ENCODE measurements at regions not wholly inside any gene's neighbourhood (a gene's known extent, or its start where the extent isn't known, plus 50 kb on each side); places are given as distances from the start of the nearest gene placed in this dataset.

GRCh38 chr11:25758145-25758661 lies 573.7 kb upstream of the ANO3 start:
- Histone ChIP-seq H3K79me2 (ENCODE audit: insufficient read depth) (no peaks in the 10 kb centered on the region), H3K4me2 (no peak overlapping the region), H3K9me3 (no peaks in the 10 kb centered on the region), H3K27ac (ENCODE audit: low read depth in 2 of 2, low read length in 1 of 2) (no peak overlapping the region), H3K9ac (no peak overlapping the region), H2AFZ (ENCODE audit: low read depth) (no peak overlapping the region), H3K9me2 (no peaks in the 10 kb centered on the region), H3K4me3 (ENCODE audit: low read depth in 2 of 2, low read length in 1 of 2) (no peak overlapping the region), H3K36me3 (replicated peaks in 1 of 2; ENCODE audit: control insufficient read depth in 1 of 2, insufficient read depth in 2 of 2, low read length in 1 of 2) (no peaks in the 10 kb centered on the region), H3K27me3 (ENCODE audit: insufficient read depth) (no peaks in the 10 kb centered on the region), H4K20me1 (ENCODE audit: insufficient read depth) (no peaks in the 10 kb centered on the region), H3K4me1 (ENCODE audit: control insufficient read depth in 1 of 2, insufficient read depth in 2 of 2, low read depth in 1 of 2, low read length in 1 of 2) (no peaks in the 10 kb centered on the region), H3F3A (replicated peaks; ENCODE audit: insufficient read depth) (no peaks in the 10 kb centered on the region)
- TF ChIP-seq TEAD4 (IDR thresholded peaks at IDR 0.05; ENCODE audit: borderline replicate concordance, insufficient read depth) (no peak), CTCF (IDR thresholded peaks at IDR 0.05) (no peak), RXRA (IDR thresholded peaks at IDR 0.05; ENCODE audit: borderline replicate concordance, low read depth) (no peak), SMC3 (IDR thresholded peaks at IDR 0.05; ENCODE audit: low read depth, low read length) (no peak), NRF1 (IDR thresholded peaks at IDR 0.05; ENCODE audit: low read depth, low read length) (no peak), FOSL2 (IDR thresholded peaks at IDR 0.05; ENCODE audit: borderline replicate concordance, low read depth) (no peak), EZH2phosphoT487 (IDR thresholded peaks at IDR 0.05; ENCODE audit: borderline replicate concordance, low read depth) (no peak), ELF1 (IDR thresholded peaks at IDR 0.05) (no peak), MXI1 (IDR thresholded peaks at IDR 0.05; ENCODE audit: low read depth, low read length) (no peak), USF1 (IDR thresholded peaks at IDR 0.05; ENCODE audit: borderline replicate concordance, low read depth) (no peak), RAD21 (IDR thresholded peaks at IDR 0.05; ENCODE audit: low read length) (no peak), POLR2AphosphoS5 (IDR thresholded peaks at IDR 0.05; ENCODE audit: low read depth, low read length) (no peak), GATA2 (CRISPR knock-in tag; IDR thresholded peaks at IDR 0.05) (no peak), TCF12 (IDR thresholded peaks at IDR 0.05) (no peak), FOXJ3 (CRISPR knock-in tag; IDR thresholded peaks at IDR 0.05) (no peak), IRF3 (IDR thresholded peaks at IDR 0.05; ENCODE audit: low read depth, low read length) (no peak), SIN3A (IDR thresholded peaks at IDR 0.05; ENCODE audit: borderline replicate concordance, low read depth, low read length) (no peak), CHD2 (IDR thresholded peaks at IDR 0.05; ENCODE audit: low read length, partially characterized antibody) (no peak), EP300 (IDR thresholded peaks at IDR 0.05; ENCODE audit: borderline replicate concordance in 1 of 2, low read depth in 1 of 2, low read length in 1 of 2) (no peak), ZBTB33 (IDR thresholded peaks at IDR 0.05; ENCODE audit: borderline replicate concordance, low read depth) (no peak)
- DNase-seq: no peak
- POLR2A ChIA-PET: no interaction called here
- CTCF ChIA-PET: no interaction called here
- WGBS (ENCODE audit: low lambda C conversion rate): 75% methylated on average over 5 of the region's 6 CpGs

Measured in SK-N-SH (cell line).